SJSA1 (cell line): ENCODE measurements at regions not wholly inside any gene's neighbourhood (a gene's known extent, or its start where the extent isn't known, plus 50 kb on each side); places are given as distances from the start of the nearest gene placed in this dataset.
"Not testable (repeated sequence)": the region's sequence is repeated elsewhere in the genome, so short reads cannot be mapped to it uniquely, and the experiment has no call there.

ENCODE experiments used
- DNase-seq, 2 experiments: peaks; one replicate each; pipeline ENCODE4 v3.0.0-alpha.2; 2015 to 2020; ENCODE audit warnings: low spot score in 2 of 2, low read depth in 1 of 2
- H3K27ac ChIP-seq: fragments of 250-450 bp; sonication (Bioruptor Pico); 2 replicates; pipeline ENCODE4 v1.5.1; 2020; ENCODE audit warnings: mild to moderate bottlenecking, moderate library complexity
- H3K27me3 ChIP-seq: fragments of 250-450 bp; sonication (Bioruptor Pico); replicated peaks from 2 replicates; pipeline ENCODE4 v1.5.1; 2020; ENCODE audit warnings: mild to moderate bottlenecking, moderate library complexity
- H3K36me3 ChIP-seq: fragments of 250-450 bp; sonication (Bioruptor Pico); 2 replicates; pipeline ENCODE4 v1.5.1; 2020; ENCODE audit warnings: mild to moderate bottlenecking
- H3K4me1 ChIP-seq: fragments of 250-450 bp; sonication (Bioruptor Pico); replicated peaks from 2 replicates; pipeline ENCODE4 v1.6.1; 2021; ENCODE audit warnings: mild to moderate bottlenecking
- H3K4me3 ChIP-seq: fragments of 250-450 bp; sonication (Bioruptor Pico); 2 replicates; pipeline ENCODE4 v1.5.1; 2020; ENCODE audit warnings: mild to moderate bottlenecking
- H3K9me3 ChIP-seq: fragments of 250-450 bp; sonication (Bioruptor Pico); replicated peaks from 2 replicates; pipeline ENCODE4 v1.5.1; 2020; ENCODE audit warnings: mild to moderate bottlenecking

- Histone ChIP-seq H3K27me3 (peaks cover 65% of the 10 kb centered on the region), H3K27ac (no peak overlapping the region), H3K4me3 (no peak overlapping the region), H3K36me3 (no peaks in the 10 kb centered on the region), H3K4me1 (no peaks in the 10 kb centered on the region), H3K9me3 (no peaks in the 10 kb centered on the region)
- DNase-seq = no peak
Observed at GRCh38 chr15:62280625-62281024, 115.5 kb upstream of the C2CD4B start.

- DNase-seq, H3K4me1 ChIP-seq, H3K9me3 ChIP-seq, H3K36me3 ChIP-seq, H3K4me3 ChIP-seq, H3K27ac ChIP-seq: not testable (repeated sequence)
- peaks cover 61% of the 10 kb centered on the region for H3K27me3 ChIP-seq
Observed at GRCh38 chr15:62281801-62282200, 116.7 kb upstream of the C2CD4B start.

- no peak for DNase-seq
- Histone ChIP-seq H3K4me3 (no peak overlapping the region), H3K27me3 (peaks cover 42% of the 10 kb centered on the region)
Observed at GRCh38 chr15:62287066-62287857, 122.2 kb upstream of the C2CD4B start.

GRCh38 chr15:62288361-62289017 lies 123.4 kb upstream of the C2CD4B start:
- H3K36me3 ChIP-seq = no peaks in the 10 kb centered on the region
- no peaks in the 10 kb centered on the region for H3K4me1 ChIP-seq
- no peak overlapping the region for H3K27ac ChIP-seq
- no peaks in the 10 kb centered on the region for H3K9me3 ChIP-seq
- no peak for DNase-seq
- no peak overlapping the region for H3K4me3 ChIP-seq
- H3K27me3 ChIP-seq = peaks cover 38% of the 10 kb centered on the region

More at GRCh38 chr15:62287066-62287857, 122.2 kb upstream of the C2CD4B start:
- Histone ChIP-seq H3K4me1 (no peaks in the 10 kb centered on the region), H3K36me3 (no peaks in the 10 kb centered on the region), H3K9me3 (no peaks in the 10 kb centered on the region), H3K27ac (no peak overlapping the region)

- Histone ChIP-seq H3K27ac (no peak overlapping the region), H3K4me1 (no peaks in the 10 kb centered on the region), H3K4me3 (no peak overlapping the region), H3K36me3 (no peaks in the 10 kb centered on the region), H3K9me3 (no peaks in the 10 kb centered on the region), H3K27me3 (peaks cover 22% of the 10 kb centered on the region)
- no peak for DNase-seq
Observed at GRCh38 chr15:62291262-62291661, 126.2 kb upstream of the C2CD4B start.

GRCh38 chr15:62296756-62297507 lies 131.8 kb upstream of the C2CD4B start:
- Histone ChIP-seq H3K27me3 (peaks cover 26% of the 10 kb centered on the region), H3K9me3 (no peaks in the 10 kb centered on the region), H3K4me3 (no peak overlapping the region), H3K36me3 (no peaks in the 10 kb centered on the region), H3K4me1 (no peaks in the 10 kb centered on the region), H3K27ac (no peak overlapping the region)
- DNase-seq = no peak

- Histone ChIP-seq H3K27ac (no peak overlapping the region), H3K4me3 (no peak overlapping the region), H3K36me3 (no peaks in the 10 kb centered on the region), H3K4me1 (no peaks in the 10 kb centered on the region), H3K27me3 (peaks cover 25% of the 10 kb centered on the region), H3K9me3 (no peaks in the 10 kb centered on the region)
- no peak for DNase-seq
Observed at GRCh38 chr15:62297522-62297921, 132.4 kb upstream of the C2CD4B start.

- no peak overlapping the region for H3K4me3 ChIP-seq
- peaks cover 25% of the 10 kb centered on the region for H3K27me3 ChIP-seq
- no peaks in the 10 kb centered on the region for H3K4me1 ChIP-seq
- no peaks in the 10 kb centered on the region for H3K36me3 ChIP-seq
- DNase-seq = no peak
- no peak overlapping the region for H3K27ac ChIP-seq
- no peaks in the 10 kb centered on the region for H3K9me3 ChIP-seq
Observed at GRCh38 chr15:62297933-62298332, 132.8 kb upstream of the C2CD4B start.

- Histone ChIP-seq H3K4me3 (no peak overlapping the region), H3K9me3 (no peaks in the 10 kb centered on the region), H3K36me3 (no peaks in the 10 kb centered on the region), H3K27ac (no peak overlapping the region), H3K27me3 (peaks cover 25% of the 10 kb centered on the region), H3K4me1 (no peaks in the 10 kb centered on the region)
- DNase-seq = no peak
Observed at GRCh38 chr15:62298811-62299210, 133.7 kb upstream of the C2CD4B start.

- Histone ChIP-seq H3K4me3 (no peak overlapping the region), H3K4me1 (no peaks in the 10 kb centered on the region), H3K9me3 (no peaks in the 10 kb centered on the region), H3K36me3 (no peaks in the 10 kb centered on the region), H3K27ac (no peak overlapping the region), H3K27me3 (peaks cover 25% of the 10 kb centered on the region)
- no peak for DNase-seq
Observed at GRCh38 chr15:62299541-62299940, 134.5 kb upstream of the C2CD4B start.

- H3K4me1 ChIP-seq = peaks cover 5% of the 10 kb centered on the region
- H3K36me3 ChIP-seq = no peaks in the 10 kb centered on the region
- H3K27me3 ChIP-seq = peaks cover 23% of the 10 kb centered on the region
- no peak overlapping the region for H3K4me3 ChIP-seq
- DNase-seq = no peak
- no peaks in the 10 kb centered on the region for H3K9me3 ChIP-seq
- H3K27ac ChIP-seq = no peak overlapping the region
Observed at GRCh38 chr15:62301993-62302675, 137.0 kb upstream of the C2CD4B start.

GRCh38 chr15:62306851-62307504 lies 141.9 kb upstream of the C2CD4B start:
- Histone ChIP-seq H3K9me3 (no peaks in the 10 kb centered on the region; the same call in 1 of the 2 replicates), H3K4me1 (peaks cover 19% of the 10 kb centered on the region), H3K4me3 (no peak overlapping the region), H3K27ac (no peak overlapping the region), H3K27me3 (no peaks in the 10 kb centered on the region; the same call in 1 of the 2 replicates), H3K36me3 (no peaks in the 10 kb centered on the region)
- DNase-seq = peak; percentile 52 to 59

GRCh38 chr15:62307551-62307950 lies 142.5 kb upstream of the C2CD4B start:
- H3K27ac ChIP-seq = no peak overlapping the region
- DNase-seq = peak; percentile 57 to 68
- no peak overlapping the region for H3K4me3 ChIP-seq

More at GRCh38 chr15:62307551-62307950, 142.5 kb upstream of the C2CD4B start:
- H3K27me3 ChIP-seq = no peaks in the 10 kb centered on the region; the same call in 1 of the 2 replicates
- no peaks in the 10 kb centered on the region for H3K36me3 ChIP-seq
- H3K4me1 ChIP-seq = peaks cover 19% of the 10 kb centered on the region
- H3K9me3 ChIP-seq = peaks cover 2% of the 10 kb centered on the region; the same call in 1 of the 2 replicates
